Activated naive CD8-positive, alpha-beta T cell treated with anti-CD3 and anti-CD28 coated beads for 36 hours (primary cell): ENCODE measurements at regions not wholly inside any gene's neighbourhood (a gene's known extent, or its start where the extent isn't known, plus 50 kb on each side); places are given as distances from the start of the nearest gene placed in this dataset.

Source experiments
- DNase-seq: peaks from one replicate; pipeline ENCODE4 v3.0.0; 2021
- H3K27ac Mint-ChIP-seq: one replicate; pipeline ENCODE4 v1.8.0; 2022; ENCODE audit warnings: mild to moderate bottlenecking, moderate library complexity, mixed read lengths
- H3K27me3 Mint-ChIP-seq: one replicate; pipeline ENCODE4 v1.8.0; 2022; ENCODE audit warnings: mild to moderate bottlenecking, mixed read lengths
- H3K36me3 Mint-ChIP-seq: one replicate; pipeline ENCODE4 v1.8.0; 2021; ENCODE audit warnings: mild to moderate bottlenecking, mixed read lengths
- H3K4me1 Mint-ChIP-seq: one replicate; pipeline ENCODE4 v1.8.0; 2021; ENCODE audit warnings: mixed read lengths
- H3K4me3 Mint-ChIP-seq: one replicate; pipeline ENCODE4 v1.8.0; 2022; ENCODE audit warnings: mild to moderate bottlenecking, moderate library complexity, mixed read lengths
- H3K9me3 Mint-ChIP-seq: one replicate; pipeline ENCODE4 v1.8.0; 2022; ENCODE audit warnings: mixed read lengths

DNA sequence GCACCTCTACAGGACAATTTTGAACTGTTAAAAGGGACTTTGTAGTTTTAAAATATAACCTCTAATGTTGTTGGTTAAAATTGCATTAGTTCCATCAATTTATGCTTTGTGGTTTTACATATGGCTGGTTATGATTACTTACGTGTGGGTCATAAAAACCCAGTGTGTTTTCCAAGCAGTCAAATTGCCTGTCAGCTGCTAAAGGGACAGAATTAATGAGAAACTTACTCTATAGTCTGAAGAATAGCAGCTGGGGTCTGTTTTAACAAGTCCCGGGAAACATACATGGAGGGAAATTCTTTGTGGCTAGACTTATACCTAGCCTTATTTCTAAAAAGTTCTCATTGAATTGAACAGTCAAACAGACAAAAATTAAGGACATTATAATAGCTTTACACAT, 820.9 kb upstream of the ADGRL4 start:
- Mint-ChIP-seq H3K27ac (no peak overlapping the region), H3K4me3 (no peak overlapping the region), H3K36me3 (no peaks in the 10 kb centered on the region), H3K27me3 (no peaks in the 10 kb centered on the region), H3K9me3 (no peaks in the 10 kb centered on the region), H3K4me1 (no peaks in the 10 kb centered on the region)
- DNase-seq = no peak

DNA sequence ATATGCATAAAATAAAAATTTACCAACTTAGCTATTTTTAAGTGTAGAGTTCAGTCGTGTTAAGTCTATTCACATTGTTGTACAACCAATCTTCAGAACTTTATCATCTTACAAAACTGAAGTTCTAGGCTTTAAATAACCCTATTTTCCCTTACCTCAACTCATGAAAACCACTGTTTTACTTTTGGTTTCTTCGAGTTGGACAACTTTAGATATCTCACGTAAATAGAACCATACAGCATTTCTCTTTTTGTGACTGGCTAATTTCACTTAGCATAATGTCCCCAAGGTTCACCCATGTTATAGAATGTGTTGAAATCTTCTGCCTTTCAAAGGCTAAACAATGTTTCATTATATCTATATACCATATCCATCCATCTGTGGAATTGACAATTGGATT, 819.0 kb upstream of the ADGRL4 start:
- DNase-seq = no peak
- Mint-ChIP-seq H3K27ac (no peak overlapping the region), H3K4me3 (no peak overlapping the region)

DNA sequence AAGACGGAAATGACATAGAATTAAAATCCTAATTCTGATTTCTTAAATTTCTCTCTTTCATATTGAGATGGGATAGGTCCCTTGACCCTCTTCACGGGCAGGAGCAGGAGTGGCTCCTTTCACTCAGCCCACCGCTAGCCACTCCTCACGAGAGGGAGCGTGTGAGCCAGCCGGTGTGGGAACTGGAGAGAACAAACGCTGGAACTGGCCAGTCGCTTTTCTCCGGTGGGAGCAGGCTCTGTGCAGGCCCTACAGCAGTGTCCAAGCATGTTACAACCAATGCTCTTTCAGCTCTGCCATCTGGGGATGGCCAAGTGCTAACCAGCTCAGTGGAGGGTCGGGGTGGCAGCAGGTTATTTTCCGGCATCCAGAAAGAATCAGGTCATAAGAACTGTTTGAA, 815.5 kb upstream of the ADGRL4 start:
- H3K27me3 Mint-ChIP-seq = no peaks in the 10 kb centered on the region
- H3K36me3 Mint-ChIP-seq = no peaks in the 10 kb centered on the region
- H3K9me3 Mint-ChIP-seq = no peaks in the 10 kb centered on the region
- no peaks in the 10 kb centered on the region for H3K4me1 Mint-ChIP-seq
- no peak overlapping the region for H3K27ac Mint-ChIP-seq
- H3K4me3 Mint-ChIP-seq = no peak overlapping the region
- DNase-seq = no peak

More for the DNA sequence above, 819.0 kb upstream of the ADGRL4 start:
- no peaks in the 10 kb centered on the region for H3K27me3 Mint-ChIP-seq
- no peaks in the 10 kb centered on the region for H3K4me1 Mint-ChIP-seq
- no peaks in the 10 kb centered on the region for H3K9me3 Mint-ChIP-seq
- no peaks in the 10 kb centered on the region for H3K36me3 Mint-ChIP-seq

DNA sequence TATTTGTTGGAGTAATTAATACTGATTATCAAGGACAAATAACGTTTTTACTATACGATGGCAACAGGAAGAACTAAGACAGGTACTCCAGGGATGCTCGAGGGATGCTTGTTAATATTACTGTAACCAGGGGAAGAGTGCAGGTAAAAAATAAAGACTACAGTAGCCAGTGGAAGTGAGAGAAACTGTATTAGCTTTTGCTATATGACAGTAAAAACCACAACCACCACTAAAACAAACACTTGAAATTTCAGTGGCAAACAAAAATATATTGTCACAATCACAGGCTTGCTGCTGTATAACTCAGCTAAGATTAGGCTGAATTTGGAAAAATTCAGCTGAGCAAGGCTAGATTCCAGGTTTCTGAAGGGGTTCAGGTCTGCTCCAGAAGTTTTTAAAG, 812.6 kb upstream of the ADGRL4 start:
- Mint-ChIP-seq H3K36me3 (no peaks in the 10 kb centered on the region), H3K4me1 (no peaks in the 10 kb centered on the region), H3K9me3 (no peaks in the 10 kb centered on the region), H3K4me3 (no peak overlapping the region), H3K27ac (no peak overlapping the region), H3K27me3 (no peaks in the 10 kb centered on the region)
- no peak for DNase-seq

DNA sequence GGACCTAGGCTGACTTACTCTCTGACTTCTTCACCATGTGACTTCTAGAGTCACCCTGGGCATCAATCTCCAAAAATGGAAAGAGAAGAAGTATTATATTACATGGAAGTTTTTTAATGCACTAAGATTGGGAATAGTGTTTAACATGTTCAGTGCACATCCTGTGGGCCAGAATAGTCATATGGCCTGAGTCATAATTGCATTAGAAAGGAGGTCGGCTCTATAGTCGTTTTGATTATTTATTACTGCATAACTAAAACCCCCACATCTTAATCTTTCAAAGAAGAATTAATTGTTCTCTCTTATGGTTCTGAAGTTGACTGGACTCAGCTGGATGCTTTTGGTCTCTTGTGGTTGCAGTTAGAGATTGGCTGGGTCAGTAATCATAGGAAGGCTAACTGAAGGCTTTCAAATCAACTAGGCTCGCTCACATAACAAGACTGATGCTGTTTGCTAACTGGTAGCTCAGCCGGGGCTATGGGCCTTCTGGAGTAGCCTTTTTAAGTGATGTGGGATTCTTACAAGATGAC, 810.6 kb upstream of the ADGRL4 start:
- DNase-seq = no peak
- H3K36me3 Mint-ChIP-seq = no peaks in the 10 kb centered on the region
- H3K9me3 Mint-ChIP-seq = no peaks in the 10 kb centered on the region
- no peak overlapping the region for H3K27ac Mint-ChIP-seq
- H3K4me1 Mint-ChIP-seq = no peaks in the 10 kb centered on the region
- no peak overlapping the region for H3K4me3 Mint-ChIP-seq
- H3K27me3 Mint-ChIP-seq = no peaks in the 10 kb centered on the region

DNA sequence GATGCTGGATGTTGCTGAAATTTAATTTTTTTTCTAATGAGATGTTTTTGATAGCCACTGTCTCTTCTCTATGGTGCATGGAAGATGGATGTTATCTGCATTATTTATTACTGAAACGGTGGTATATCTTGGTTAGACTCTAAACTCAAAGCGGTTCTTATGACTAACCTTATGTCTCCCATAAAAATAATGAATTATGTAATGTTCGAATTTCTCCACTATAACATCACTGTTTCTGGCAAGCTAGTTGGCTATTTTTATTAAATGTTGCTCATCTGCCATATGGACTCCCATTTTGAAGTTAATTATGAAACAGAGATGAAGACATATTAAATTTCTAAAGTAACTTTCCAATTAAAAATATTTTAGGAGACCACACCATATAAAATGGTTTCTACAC, 808.6 kb upstream of the ADGRL4 start:
- no peaks in the 10 kb centered on the region for H3K36me3 Mint-ChIP-seq
- DNase-seq = no peak
- H3K27ac Mint-ChIP-seq = no peak overlapping the region
- no peak overlapping the region for H3K4me3 Mint-ChIP-seq
- H3K9me3 Mint-ChIP-seq = no peaks in the 10 kb centered on the region
- no peaks in the 10 kb centered on the region for H3K4me1 Mint-ChIP-seq
- H3K27me3 Mint-ChIP-seq = no peaks in the 10 kb centered on the region

DNA sequence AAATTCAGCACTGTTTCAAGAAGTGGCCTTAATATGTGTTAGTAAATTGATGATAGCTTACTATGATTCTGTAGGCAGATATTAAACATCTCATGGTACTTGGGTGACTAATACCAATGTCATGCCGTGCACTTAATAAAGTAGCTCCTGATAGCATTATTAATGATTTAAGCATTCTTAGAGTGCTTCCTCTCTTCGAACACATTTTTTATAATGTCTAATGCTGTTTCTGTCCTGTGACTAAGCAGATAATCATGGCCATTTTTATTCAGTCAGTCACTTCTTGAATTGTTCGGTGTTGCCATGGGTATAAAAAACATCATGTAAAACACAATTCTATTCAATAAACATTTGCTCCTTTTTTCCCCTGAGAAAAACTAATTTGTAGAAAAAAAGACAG, 804.6 kb upstream of the ADGRL4 start:
- no peak for DNase-seq
- no peak overlapping the region for H3K27ac Mint-ChIP-seq
- no peaks in the 10 kb centered on the region for H3K27me3 Mint-ChIP-seq
- no peaks in the 10 kb centered on the region for H3K36me3 Mint-ChIP-seq
- H3K9me3 Mint-ChIP-seq = peaks cover 3% of the 10 kb centered on the region
- H3K4me1 Mint-ChIP-seq = no peaks in the 10 kb centered on the region
- H3K4me3 Mint-ChIP-seq = no peak overlapping the region

DNA sequence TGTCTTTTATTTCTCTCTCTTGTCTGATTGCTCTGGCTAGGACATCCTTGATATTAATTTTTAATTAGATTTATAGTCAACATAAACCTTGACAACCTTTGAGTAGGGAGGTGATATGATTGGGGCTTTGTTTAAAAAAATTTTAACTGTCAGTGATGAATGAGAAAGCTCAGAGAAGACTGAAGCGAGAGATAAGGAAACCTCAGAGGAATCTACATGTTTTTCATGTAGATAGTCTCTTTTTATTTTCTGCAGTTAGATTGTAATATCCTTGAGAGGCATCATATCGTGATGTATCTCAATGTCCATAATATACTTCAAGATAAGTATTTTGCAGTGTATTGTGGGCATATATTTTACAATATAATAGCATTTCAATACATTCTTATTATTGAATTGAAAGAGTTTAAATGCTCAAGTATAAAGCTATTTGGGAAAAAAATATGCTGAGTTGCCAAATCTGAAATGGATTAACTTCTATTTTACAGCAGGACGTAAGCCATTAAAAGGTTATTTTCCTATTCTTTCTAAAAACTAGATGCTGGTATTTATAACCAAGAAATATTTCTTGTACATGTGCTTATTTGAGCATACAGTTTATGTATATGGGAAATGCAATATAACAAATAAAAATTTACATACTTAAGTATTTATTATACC, 802.4 kb upstream of the ADGRL4 start:
- Mint-ChIP-seq H3K4me3 (no peak overlapping the region), H3K4me1 (no peaks in the 10 kb centered on the region), H3K9me3 (peaks cover 4% of the 10 kb centered on the region), H3K36me3 (no peaks in the 10 kb centered on the region), H3K27ac (no peak overlapping the region), H3K27me3 (no peaks in the 10 kb centered on the region)
- DNase-seq = no peak

DNA sequence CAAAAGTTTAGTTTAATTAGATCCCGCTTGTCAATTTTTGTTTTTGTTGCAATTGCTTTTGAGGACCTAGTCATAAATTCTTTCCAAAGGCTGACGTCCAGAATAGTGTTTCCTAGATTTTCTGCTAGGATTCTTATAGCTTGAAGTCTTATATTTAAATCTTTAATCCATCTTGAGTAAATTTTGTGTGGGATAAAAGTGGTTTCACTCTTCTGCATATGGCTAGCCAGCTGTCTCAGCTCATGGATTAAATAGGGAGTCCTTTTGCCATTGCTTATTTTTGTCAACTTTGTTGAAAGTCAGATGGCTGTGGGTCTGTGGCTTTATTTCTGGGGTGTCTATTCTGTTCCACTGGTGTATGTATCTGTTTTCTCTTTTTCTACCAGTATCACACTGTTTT, 801.3 kb upstream of the ADGRL4 start:
- DNase-seq = no peak
- no peak overlapping the region for H3K4me3 Mint-ChIP-seq
- no peaks in the 10 kb centered on the region for H3K36me3 Mint-ChIP-seq
- H3K4me1 Mint-ChIP-seq = no peaks in the 10 kb centered on the region
- H3K27ac Mint-ChIP-seq = no peak overlapping the region
- H3K27me3 Mint-ChIP-seq = no peaks in the 10 kb centered on the region
- peaks cover 6% of the 10 kb centered on the region for H3K9me3 Mint-ChIP-seq

DNA sequence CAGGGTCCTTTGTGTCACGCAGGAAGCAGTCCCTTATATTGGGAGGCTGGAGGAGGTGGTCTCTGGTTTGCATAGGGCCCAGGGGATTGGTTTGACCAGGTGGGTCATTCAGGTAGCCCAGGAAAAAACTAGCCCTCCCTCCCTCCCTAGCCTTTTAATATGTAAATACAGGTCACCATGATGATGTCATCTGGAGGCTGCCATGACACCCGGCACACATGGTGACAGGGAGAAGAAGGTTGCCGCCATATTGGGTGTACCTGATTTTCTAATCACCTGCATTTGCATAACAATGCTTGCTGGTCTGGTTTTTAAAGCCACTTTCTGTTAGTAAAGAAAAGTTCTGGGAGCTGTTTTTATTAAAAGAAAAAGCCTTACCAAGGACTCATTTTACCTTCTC, 791.0 kb upstream of the ADGRL4 start:
- Mint-ChIP-seq H3K36me3 (no peaks in the 10 kb centered on the region), H3K4me3 (no peak overlapping the region), H3K9me3 (peaks cover 4% of the 10 kb centered on the region), H3K4me1 (no peaks in the 10 kb centered on the region), H3K27me3 (no peaks in the 10 kb centered on the region), H3K27ac (no peak overlapping the region)
- DNase-seq = no peak

DNA sequence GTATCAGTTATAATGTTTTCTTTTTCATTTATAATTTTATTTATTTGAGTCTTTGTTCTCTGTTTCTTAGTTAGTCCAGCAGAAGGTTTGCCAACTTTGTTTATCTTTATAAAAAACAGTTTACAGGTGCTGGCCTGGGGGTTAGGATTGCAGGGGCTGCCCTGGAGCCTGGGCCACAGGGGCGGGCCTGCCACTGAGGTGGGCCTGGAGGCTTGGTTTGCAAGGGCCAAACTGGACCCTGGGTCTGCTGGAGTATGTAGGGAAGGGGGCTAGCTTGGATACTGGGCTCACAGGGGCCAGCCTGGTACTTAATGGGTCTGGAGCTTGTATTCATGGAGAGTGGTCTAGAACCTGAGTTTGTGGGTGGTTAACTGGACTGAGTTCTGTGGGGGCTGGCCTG, 789.9 kb upstream of the ADGRL4 start:
- Mint-ChIP-seq H3K9me3 (peaks cover 4% of the 10 kb centered on the region), H3K27ac (no peak overlapping the region), H3K36me3 (no peaks in the 10 kb centered on the region), H3K27me3 (no peaks in the 10 kb centered on the region), H3K4me3 (no peak overlapping the region), H3K4me1 (no peaks in the 10 kb centered on the region)
- no peak for DNase-seq

DNA sequence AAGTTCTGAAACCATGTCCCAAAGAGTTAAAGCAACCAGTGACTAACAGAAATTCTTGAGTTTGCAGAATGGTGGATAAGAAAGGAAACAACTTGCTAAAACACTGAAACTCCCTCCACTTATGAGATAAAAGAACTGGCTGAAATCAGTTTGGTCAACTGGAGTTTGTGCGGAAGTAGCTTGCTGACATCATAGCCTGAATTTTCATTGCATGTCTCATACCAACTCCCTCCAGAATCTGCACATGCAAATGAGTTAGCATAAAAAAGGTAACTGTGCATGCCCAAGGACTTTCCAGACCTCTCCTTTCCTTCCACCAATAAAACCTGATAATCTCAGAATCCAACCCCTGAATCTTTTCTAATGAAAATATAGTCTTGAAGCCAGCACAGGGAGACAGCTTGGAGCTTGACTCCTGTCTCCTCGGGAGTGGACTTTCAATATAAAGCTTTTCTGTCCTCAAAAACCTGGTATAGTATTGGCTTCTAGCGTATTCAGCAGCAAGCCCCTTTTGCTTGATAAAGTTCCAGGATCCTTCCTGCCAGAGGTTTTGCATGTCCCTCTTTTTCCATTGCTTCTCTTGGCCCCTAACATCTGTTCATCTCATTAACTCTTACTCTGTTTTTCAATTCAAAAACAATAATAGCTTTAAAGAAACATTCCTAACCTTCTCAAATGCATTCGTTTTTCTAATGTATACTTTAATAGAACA, 785.8 kb upstream of the ADGRL4 start:
- no peaks in the 10 kb centered on the region for H3K4me1 Mint-ChIP-seq
- no peak overlapping the region for H3K27ac Mint-ChIP-seq
- no peaks in the 10 kb centered on the region for H3K27me3 Mint-ChIP-seq
- no peak overlapping the region for H3K4me3 Mint-ChIP-seq
- no peak for DNase-seq
- H3K36me3 Mint-ChIP-seq = no peaks in the 10 kb centered on the region
- H3K9me3 Mint-ChIP-seq = peaks cover 5% of the 10 kb centered on the region

DNA sequence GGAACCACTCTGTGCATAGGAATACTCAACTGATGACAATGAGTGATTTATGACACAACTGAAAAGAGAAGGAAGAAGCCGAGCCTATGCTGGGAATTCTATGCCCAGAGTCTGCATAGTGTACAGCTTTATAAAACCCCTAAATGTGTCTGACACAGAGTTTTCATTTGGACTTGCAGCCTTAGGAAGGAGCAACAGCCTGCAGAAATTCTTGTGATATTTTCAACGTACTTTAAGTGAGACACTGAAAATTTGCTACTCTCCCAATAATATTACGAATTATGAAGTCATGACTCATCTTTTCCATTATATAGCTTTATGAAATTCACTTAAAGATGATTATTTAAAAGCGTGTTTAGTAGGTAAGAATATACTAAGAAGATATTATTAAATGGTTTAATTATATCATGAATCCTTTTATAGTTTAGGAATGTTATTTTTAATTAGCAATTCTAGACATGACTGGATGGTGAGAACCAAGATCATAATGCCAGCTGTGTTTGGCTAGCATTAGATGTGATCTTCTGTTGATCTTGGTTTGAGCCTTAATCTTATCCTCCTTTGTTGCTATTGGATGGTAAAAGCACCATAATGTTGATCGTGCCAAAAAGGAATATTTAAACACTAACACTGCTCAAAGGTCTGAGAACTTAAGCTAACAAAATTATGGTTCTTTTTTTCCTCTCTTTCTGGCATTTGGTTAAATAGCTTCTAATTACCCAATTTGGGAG, 785.1 kb upstream of the ADGRL4 start:
- Mint-ChIP-seq H3K9me3 (peaks cover 5% of the 10 kb centered on the region), H3K27ac (no peak overlapping the region), H3K4me3 (no peak overlapping the region), H3K36me3 (no peaks in the 10 kb centered on the region), H3K27me3 (no peaks in the 10 kb centered on the region), H3K4me1 (no peaks in the 10 kb centered on the region)
- DNase-seq = no peak

DNA sequence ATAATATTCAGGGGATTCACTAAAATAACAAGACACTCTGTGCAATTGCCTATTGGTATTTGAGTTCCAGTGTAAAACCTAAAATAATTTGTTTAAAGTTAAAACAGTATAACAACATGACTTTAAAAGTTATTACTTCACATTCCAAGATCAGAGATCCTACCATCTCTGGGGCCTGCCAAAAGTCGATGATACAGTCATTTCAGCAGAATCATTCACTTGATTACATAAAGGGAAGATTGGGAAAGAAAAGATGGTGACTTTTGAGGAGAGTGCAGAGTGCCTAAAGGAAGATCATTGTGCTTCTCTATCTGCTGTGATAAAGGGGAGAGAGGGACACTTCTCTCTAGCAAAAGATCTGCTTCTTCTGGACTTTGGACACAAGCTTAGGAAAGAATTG, 784.4 kb upstream of the ADGRL4 start:
- Mint-ChIP-seq H3K4me1 (no peaks in the 10 kb centered on the region), H3K36me3 (no peaks in the 10 kb centered on the region), H3K4me3 (no peak overlapping the region), H3K27ac (no peak overlapping the region), H3K9me3 (peaks cover 5% of the 10 kb centered on the region), H3K27me3 (no peaks in the 10 kb centered on the region)
- DNase-seq = no peak

DNA sequence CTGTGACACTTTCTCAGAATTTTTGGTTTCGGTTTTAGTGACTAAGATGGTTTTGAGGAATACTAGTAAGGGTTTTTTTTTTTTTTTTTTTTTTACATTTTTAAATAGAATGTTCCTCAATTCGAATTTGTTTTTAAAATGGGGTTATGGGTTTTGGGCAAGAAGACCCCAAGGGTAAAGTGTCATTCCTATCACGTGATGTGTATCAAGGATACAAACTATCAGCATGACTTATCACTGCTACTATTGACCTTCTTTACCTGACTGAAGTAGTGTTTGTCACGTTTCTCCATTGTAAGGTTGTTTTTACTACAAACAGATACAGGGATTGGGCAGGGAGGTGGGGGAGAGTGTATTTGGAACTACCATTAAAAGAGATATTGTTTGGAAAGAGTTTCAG, 781.1 kb upstream of the ADGRL4 start:
- no peak overlapping the region for H3K4me3 Mint-ChIP-seq
- H3K27ac Mint-ChIP-seq = no peak overlapping the region
- H3K9me3 Mint-ChIP-seq = peaks cover 2% of the 10 kb centered on the region
- H3K27me3 Mint-ChIP-seq = no peaks in the 10 kb centered on the region
- no peak for DNase-seq
- H3K36me3 Mint-ChIP-seq = no peaks in the 10 kb centered on the region
- H3K4me1 Mint-ChIP-seq = no peaks in the 10 kb centered on the region
